MM.1S (cell line): ENCODE measurements at regions not wholly inside any gene's neighbourhood (a gene's known extent, or its start where the extent isn't known, plus 50 kb on each side); places are given as distances from the start of the nearest gene placed in this dataset.
"Not testable (repeated sequence)": the region's sequence is repeated elsewhere in the genome, so short reads cannot be mapped to it uniquely, and the experiment has no call there.

ENCODE experiments used
- DNase-seq: peaks from one replicate; pipeline ENCODE4 v3.0.0-alpha.2; 2015
- H2AFZ ChIP-seq: fragments of 300-600 bp; sonication (generic); 2 replicates; pipeline ENCODE4 v1.6.0; 2016; ENCODE audit warnings: antibody characterized with exemption, low read length
- H3F3A ChIP-seq: fragments of 300-600 bp; sonication (generic); 2 replicates; pipeline ENCODE4 v1.6.1; 2016; ENCODE audit warnings: mild to moderate bottlenecking, antibody characterized with exemption, low read length, moderate library complexity, mixed read lengths; ENCODE audit not compliant: insufficient read depth
- H3K27ac ChIP-seq: fragments of 300-600 bp; sonication (generic); 2 replicates; pipeline ENCODE4 v1.5.1; 2016; ENCODE audit warnings: mild to moderate bottlenecking, low read length
- H3K27me3 ChIP-seq: fragments of 300-600 bp; sonication (generic); replicated peaks from 2 replicates; pipeline ENCODE4 v1.6.0; 2016; ENCODE audit warnings: low read length; ENCODE audit not compliant: insufficient read depth
- H3K36me3 ChIP-seq: fragments of 300-600 bp; sonication (generic); replicated peaks from 2 replicates; pipeline ENCODE4 v1.6.1; 2016; ENCODE audit warnings: mild to moderate bottlenecking, low read length, mixed read lengths; ENCODE audit not compliant: insufficient read depth
- H3K4me1 ChIP-seq: fragments of 300-600 bp; sonication (generic); 2 replicates; pipeline ENCODE4 v1.6.1; 2016; ENCODE audit warnings: low read length, mixed read lengths
- H3K4me2 ChIP-seq: fragments of 300-600 bp; sonication (generic); 2 replicates; pipeline ENCODE4 v1.6.0; 2016; ENCODE audit warnings: low read depth, low read length
- H3K4me3 ChIP-seq: fragments of 300-600 bp; sonication (generic); 2 replicates; pipeline ENCODE4 v1.5.1; 2016; ENCODE audit warnings: low read length, mixed read lengths
- H3K79me2 ChIP-seq: fragments of 300-600 bp; sonication (generic); 2 replicates; pipeline ENCODE4 v1.6.1; 2016; ENCODE audit warnings: mixed run types, low read length, mixed read lengths
- H3K9ac ChIP-seq: fragments of 300-600 bp; sonication (generic); 2 replicates; pipeline ENCODE4 v1.6.1; 2016; ENCODE audit warnings: low read length, mixed read lengths
- H3K9me2 ChIP-seq: fragments of 300-600 bp; sonication (generic); replicated peaks from 2 replicates; pipeline ENCODE4 v1.6.1; 2016; ENCODE audit warnings: mild to moderate bottlenecking, low read length, mixed read lengths; ENCODE audit not compliant: insufficient read depth
- H3K9me3 ChIP-seq: fragments of 300-600 bp; sonication (generic); replicated peaks from 2 replicates; pipeline ENCODE4 v1.6.1; 2016; ENCODE audit warnings: mild to moderate bottlenecking, low read length, mixed read lengths; ENCODE audit not compliant: insufficient read depth
- H4K20me1 ChIP-seq: fragments of 300-600 bp; sonication (generic); 2 replicates; pipeline ENCODE4 v1.6.1; 2016; ENCODE audit warnings: mild to moderate bottlenecking, low read length, moderate library complexity, mixed read lengths; ENCODE audit not compliant: insufficient read depth
- CTCF ChIP-seq: fragments of 300-600 bp; sonication (generic); IDR thresholded peaks from 2 replicates; pipeline ENCODE4 v1.5.1; 2016; ENCODE audit warnings: antibody characterized with exemption, low read length, mixed read lengths
- EZH2 ChIP-seq: fragments of 300-600 bp; sonication (generic); optimal IDR thresholded peaks from 2 replicates; pipeline ENCODE3; 2017; ENCODE audit warnings: low read depth, mild to moderate bottlenecking, antibody characterized with exemption, low read length, mixed read lengths
- EZH2phosphoT487 ChIP-seq: fragments of 300-600 bp; sonication (generic); IDR thresholded peaks from 2 replicates; pipeline ENCODE4 v1.6.1; 2018; ENCODE audit warnings: antibody characterized with exemption, low read length

- no peaks in the 10 kb centered on the region for H3K9me2 ChIP-seq
- H4K20me1 ChIP-seq = no peaks in the 10 kb centered on the region
- no peaks in the 10 kb centered on the region for H3K27me3 ChIP-seq
- no peaks in the 10 kb centered on the region for H3F3A ChIP-seq
- no peak overlapping the region for H2AFZ ChIP-seq
- no peaks in the 10 kb centered on the region for H3K4me1 ChIP-seq
- H3K36me3 ChIP-seq = no peaks in the 10 kb centered on the region
- no peak overlapping the region for H3K9ac ChIP-seq
- no peak for DNase-seq
- TF ChIP-seq EZH2 (no peak), CTCF (no peak), EZH2phosphoT487 (no peak)
- no peaks in the 10 kb centered on the region for H3K9me3 ChIP-seq
- H3K79me2 ChIP-seq = no peaks in the 10 kb centered on the region
- H3K4me2 ChIP-seq = no peak overlapping the region
- H3K27ac ChIP-seq = no peak overlapping the region
- no peak overlapping the region for H3K4me3 ChIP-seq
These were observed 76.2 kb upstream of the RPS6KA2 start for GRCh38 chr6:166703149-166703710.

- H3F3A ChIP-seq, H3K4me2 ChIP-seq, H2AFZ ChIP-seq, H3K36me3 ChIP-seq, H3K4me3 ChIP-seq, H3K27ac ChIP-seq, H4K20me1 ChIP-seq, H3K9me3 ChIP-seq, H3K79me2 ChIP-seq, H3K9ac ChIP-seq, DNase-seq, H3K9me2 ChIP-seq, H3K27me3 ChIP-seq, H3K4me1 ChIP-seq: not testable (repeated sequence)
These were observed 74.4 kb upstream of the RPS6KA2 start for GRCh38 chr6:166701424-166701823.

GRCh38 chr6:166700871-166701270 is 73.8 kb upstream of the RPS6KA2 start:
- not testable (repeated sequence) for H2AFZ ChIP-seq, H3K9me3 ChIP-seq, H3K4me2 ChIP-seq, H3K9ac ChIP-seq, H3F3A ChIP-seq, H3K36me3 ChIP-seq, H4K20me1 ChIP-seq, DNase-seq, H3K4me3 ChIP-seq, H3K9me2 ChIP-seq, H3K27me3 ChIP-seq, H3K27ac ChIP-seq, H3K4me1 ChIP-seq, H3K79me2 ChIP-seq

- Histone ChIP-seq H3K79me2 (no peaks in the 10 kb centered on the region), H3K9me3 (no peaks in the 10 kb centered on the region), H3K4me2 (no peak overlapping the region), H2AFZ (no peak overlapping the region), H3F3A (no peaks in the 10 kb centered on the region), H3K4me1 (no peaks in the 10 kb centered on the region), H3K27me3 (no peaks in the 10 kb centered on the region), H4K20me1 (no peaks in the 10 kb centered on the region), H3K27ac (no peak overlapping the region), H3K4me3 (no peak overlapping the region), H3K9ac (no peak overlapping the region), H3K36me3 (no peaks in the 10 kb centered on the region), H3K9me2 (no peaks in the 10 kb centered on the region)
- no peak for TF ChIP-seq EZH2
- DNase-seq = no peak
These were observed 70.1 kb upstream of the RPS6KA2 start for GRCh38 chr6:166697113-166697512.

- Histone ChIP-seq H3K27me3 (no peaks in the 10 kb centered on the region), H3K4me3 (no peak overlapping the region)
These were observed 66.8 kb upstream of the RPS6KA2 start for GRCh38 chr6:166693880-166694279.

More at GRCh38 chr6:166693880-166694279, 66.8 kb upstream of the RPS6KA2 start:
- no peak overlapping the region for H3K4me2 ChIP-seq
- no peaks in the 10 kb centered on the region for H4K20me1 ChIP-seq
- H2AFZ ChIP-seq = no peak overlapping the region
- TF ChIP-seq EZH2phosphoT487 (no peak), CTCF (no peak), EZH2 (no peak)
- H3K4me1 ChIP-seq = no peaks in the 10 kb centered on the region
- no peak overlapping the region for H3K27ac ChIP-seq
- no peaks in the 10 kb centered on the region for H3K36me3 ChIP-seq
- H3K9me3 ChIP-seq = no peaks in the 10 kb centered on the region
- no peak overlapping the region for H3K9ac ChIP-seq
- no peaks in the 10 kb centered on the region for H3K79me2 ChIP-seq
- no peaks in the 10 kb centered on the region for H3F3A ChIP-seq
- no peaks in the 10 kb centered on the region for H3K9me2 ChIP-seq
- DNase-seq = no peak
